H1 (cell line): ENCODE measurements at regions not wholly inside any gene's neighbourhood (a gene's known extent, or its start where the extent isn't known, plus 50 kb on each side); places are given as distances from the start of the nearest gene placed in this dataset.

Experiments used
- CTCF ChIA-PET: fragments of 300-600 bp; sonication (Branson Sonifier 250); formaldehyde crosslinking; loops from one replicate; lab custom pipeline; 2021; ENCODE audit not compliant: partially characterized antibody; lab: Charles Lee
- POLR2A ChIA-PET: fragments of 300-600 bp; sonication (Branson Sonifier 250); formaldehyde crosslinking; loops from one replicate; lab custom pipeline; 2021; ENCODE audit warnings: inconsistent platforms; ENCODE audit not compliant: partially characterized antibody; lab: Charles Lee
- DNase-seq, 2 experiments: peaks; one replicate each; pipeline versions ENCODE4 v3.0.0 to v3.0.0-alpha.2; 2010 to 2022; ENCODE audit warnings: low spot score in 2 of 2, low read depth in 1 of 2, mixed read lengths in 1 of 2
- FAIRE-seq: peaks from 2 replicates; lab custom pipeline; 2011; peaks lifted over from hg19 to GRCh38; lab: Jason Lieb, UNC
- H2AFZ ChIP-seq: 2 replicates; pipeline ENCODE4 v1.8.1; 2012; ENCODE audit warnings: low read length, inconsistent platforms
- H2AK5ac ChIP-seq: 2 replicates; pipeline ENCODE4 v1.6.1; 2013; ENCODE audit warnings: low read depth, low read length
- H2BK120ac ChIP-seq: replicated peaks from 2 replicates; pipeline ENCODE3; 2013; ENCODE audit warnings: low read depth, low read length, inconsistent platforms
- H2BK12ac ChIP-seq: 2 replicates; pipeline ENCODE4 v1.6.1; 2013; ENCODE audit warnings: low read depth, low read length
- H2BK15ac ChIP-seq: 2 replicates; pipeline ENCODE4 v1.6.1; 2013; ENCODE audit warnings: low read length
- H2BK20ac ChIP-seq: 2 replicates; pipeline ENCODE4 v1.6.1; 2013; ENCODE audit warnings: low read length
- H2BK5ac ChIP-seq: 2 replicates; pipeline ENCODE4 v1.6.1; 2013; ENCODE audit warnings: low read depth, low read length
- H3K14ac ChIP-seq: 2 replicates; pipeline ENCODE4 v1.6.1; 2013; ENCODE audit warnings: inconsistent platforms; ENCODE audit not compliant: insufficient read length
- H3K18ac ChIP-seq: 2 replicates; pipeline ENCODE4 v1.6.1; 2013; ENCODE audit warnings: low read length; ENCODE audit errors: extremely low read depth
- H3K23ac ChIP-seq: 2 replicates; pipeline ENCODE4 v1.6.1; 2013; ENCODE audit warnings: inconsistent platforms; ENCODE audit not compliant: insufficient read length
- H3K23me2 ChIP-seq: 2 replicates; pipeline ENCODE4 v1.6.1; 2013; ENCODE audit warnings: low read depth, low read length
- H3K27ac ChIP-seq: 2 replicates; pipeline ENCODE4 v1.6.1; 2011; ENCODE audit warnings: low read depth, low read length, inconsistent platforms
- H3K27me3 ChIP-seq, 4 experiments: replicated peaks in 1 of 4; 1 replicate in 1 of 4; 2 replicates in 3 of 4; pipeline versions ENCODE4 v1.6.1 to v1.8.1; 2011 to 2013; ENCODE audit warnings: low read length in 3 of 4, mild to moderate bottlenecking in 3 of 4, inconsistent platforms in 2 of 4, mixed read lengths in 2 of 4, moderate library complexity in 1 of 4; ENCODE audit not compliant: control insufficient read depth in 3 of 4, insufficient read depth in 3 of 4; ENCODE audit errors: extremely low read depth in 1 of 4
- H3K36me3 ChIP-seq, 4 experiments: 2 replicates each; pipeline versions ENCODE4 v1.6.1 to v1.8.1; 2011 to 2013; ENCODE audit warnings: mild to moderate bottlenecking in 4 of 4, low read length in 3 of 4, moderate library complexity in 2 of 4, control low read depth in 1 of 4, inconsistent platforms in 1 of 4; ENCODE audit not compliant: insufficient read depth in 4 of 4, control insufficient read depth in 2 of 4
- H3K4ac ChIP-seq: replicated peaks from 2 replicates; pipeline ENCODE3; 2013; ENCODE audit warnings: low read length, low read depth, mixed read lengths, inconsistent platforms; ENCODE audit not compliant: insufficient read length
- H3K4me1 ChIP-seq, 4 experiments: replicated peaks in 1 of 4; 1 replicate in 1 of 4; 2 replicates in 3 of 4; pipeline versions ENCODE4 v1.6.1 to v1.8.1; 2011 to 2013; ENCODE audit warnings: low read length in 3 of 4, inconsistent platforms in 2 of 4, mixed read lengths in 1 of 4; ENCODE audit not compliant: insufficient read depth in 4 of 4, control insufficient read depth in 3 of 4
- H3K4me2 ChIP-seq, 2 experiments: 2 replicates each; pipeline versions ENCODE4 v1.6.1 to v1.8.1; 2011 to 2013; ENCODE audit warnings: low read depth in 2 of 2, low read length in 2 of 2, control low read depth in 1 of 2, inconsistent platforms in 1 of 2, mild to moderate bottlenecking in 1 of 2; ENCODE audit not compliant: insufficient read depth in 1 of 2
- H3K4me3 ChIP-seq, 4 experiments: fragments of 200-600, 300-600 bp in 1 of 4; sonication (generic), shearing (Covaris generic), sonication (Bioruptor Twin) in 1 of 4; 2 replicates each; pipeline versions ENCODE4 v1.5.1 to v1.8.1; 2011 to 2016; ENCODE audit warnings: low read length in 4 of 4, low read depth in 3 of 4, control low read depth in 2 of 4, inconsistent platforms in 2 of 4, mild to moderate bottlenecking in 2 of 4, mixed read lengths in 1 of 4, moderate library complexity in 1 of 4; ENCODE audit not compliant: insufficient read depth in 2 of 4; ENCODE audit errors: extremely low read depth in 1 of 4
- H3K56ac ChIP-seq: replicated peaks from 2 replicates; pipeline ENCODE3; 2013; ENCODE audit warnings: low read depth, mild to moderate bottlenecking, mixed read lengths, low read length, inconsistent platforms; ENCODE audit not compliant: insufficient read length
- H3K79me1 ChIP-seq: 2 replicates; pipeline ENCODE4 v1.6.1; 2013; ENCODE audit warnings: low read depth, low read length, control low read depth
- H3K79me2 ChIP-seq, 2 experiments: 2 replicates each; pipeline versions ENCODE4 v1.6.1 to v1.8.1; 2012 to 2013; ENCODE audit warnings: low read length in 2 of 2, mild to moderate bottlenecking in 2 of 2, inconsistent platforms in 1 of 2; ENCODE audit not compliant: insufficient read depth in 2 of 2, control insufficient read depth in 1 of 2
- H3K9ac ChIP-seq, 4 experiments: replicated peaks in 1 of 4; 1 replicate in 1 of 4; 2 replicates in 3 of 4; pipeline versions ENCODE4 v1.6.1 to v1.8.1; 2011 to 2013; ENCODE audit warnings: low read depth in 3 of 4, low read length in 3 of 4, control low read depth in 2 of 4, mild to moderate bottlenecking in 2 of 4, moderate library complexity in 2 of 4, inconsistent platforms in 1 of 4; ENCODE audit errors: extremely low read depth in 1 of 4
- H3K9me3 ChIP-seq, 2 experiments: 2 replicates each; pipeline versions ENCODE4 v1.6.1 to v1.8.1; 2012 to 2013; ENCODE audit warnings: mild to moderate bottlenecking in 2 of 2, moderate library complexity in 2 of 2, control low read depth in 1 of 2, inconsistent platforms in 1 of 2, low read depth in 1 of 2, low read length in 1 of 2, mixed read lengths in 1 of 2; ENCODE audit not compliant: insufficient read depth in 2 of 2
- H4K20me1 ChIP-seq, 2 experiments: replicated peaks in 1 of 2; 2 replicates each; pipeline versions ENCODE3 to v1.8.1; 2011 to 2013; ENCODE audit warnings: inconsistent platforms in 2 of 2, low read length in 2 of 2, mild to moderate bottlenecking in 1 of 2; ENCODE audit not compliant: insufficient read depth in 2 of 2, control insufficient read depth in 1 of 2
- H4K5ac ChIP-seq: 2 replicates; pipeline ENCODE4 v1.6.1; 2013; ENCODE audit warnings: low read length, low read depth, mixed read lengths, inconsistent platforms; ENCODE audit not compliant: insufficient read length
- H4K8ac ChIP-seq: 2 replicates; pipeline ENCODE4 v1.8.0; 2013; ENCODE audit warnings: mild to moderate bottlenecking, moderate library complexity, low read length, inconsistent platforms; ENCODE audit not compliant: insufficient read depth; ENCODE audit errors: extremely low read depth
- H4K91ac ChIP-seq: replicated peaks from 2 replicates; pipeline ENCODE3; 2013; ENCODE audit warnings: low read length, mixed read lengths, inconsistent platforms; ENCODE audit not compliant: insufficient read length
- CTBP2 ChIP-seq: IDR thresholded peaks from 2 replicates; pipeline ENCODE4 v1.7.0; 2011; ENCODE audit warnings: borderline replicate concordance, mild to moderate bottlenecking, moderate library complexity, mixed read lengths, low read length; ENCODE audit not compliant: insufficient read depth, insufficient read length
- WGBS, 2 experiments: shearing (Covaris generic) in 1 of 2; methylation state at CpG; one replicate each; pipeline versions ENCODE4 v1.1.6 to v1.1.7; 2013 to 2015; ENCODE audit warnings: low lambda C conversion rate in 2 of 2, mixed read lengths in 2 of 2, inconsistent platforms in 1 of 2, low coverage in 1 of 2, missing lambda C conversion rate in 1 of 2; ENCODE audit not compliant: insufficient replicate concordance in 2 of 2, insufficient coverage in 1 of 2, insufficient read length in 1 of 2; ENCODE audit errors: extremely low coverage in 1 of 2, missing lambda C conversion rate in 1 of 2; 5-methylcytosine and 5-hydroxymethylcytosine counted together

DNA sequence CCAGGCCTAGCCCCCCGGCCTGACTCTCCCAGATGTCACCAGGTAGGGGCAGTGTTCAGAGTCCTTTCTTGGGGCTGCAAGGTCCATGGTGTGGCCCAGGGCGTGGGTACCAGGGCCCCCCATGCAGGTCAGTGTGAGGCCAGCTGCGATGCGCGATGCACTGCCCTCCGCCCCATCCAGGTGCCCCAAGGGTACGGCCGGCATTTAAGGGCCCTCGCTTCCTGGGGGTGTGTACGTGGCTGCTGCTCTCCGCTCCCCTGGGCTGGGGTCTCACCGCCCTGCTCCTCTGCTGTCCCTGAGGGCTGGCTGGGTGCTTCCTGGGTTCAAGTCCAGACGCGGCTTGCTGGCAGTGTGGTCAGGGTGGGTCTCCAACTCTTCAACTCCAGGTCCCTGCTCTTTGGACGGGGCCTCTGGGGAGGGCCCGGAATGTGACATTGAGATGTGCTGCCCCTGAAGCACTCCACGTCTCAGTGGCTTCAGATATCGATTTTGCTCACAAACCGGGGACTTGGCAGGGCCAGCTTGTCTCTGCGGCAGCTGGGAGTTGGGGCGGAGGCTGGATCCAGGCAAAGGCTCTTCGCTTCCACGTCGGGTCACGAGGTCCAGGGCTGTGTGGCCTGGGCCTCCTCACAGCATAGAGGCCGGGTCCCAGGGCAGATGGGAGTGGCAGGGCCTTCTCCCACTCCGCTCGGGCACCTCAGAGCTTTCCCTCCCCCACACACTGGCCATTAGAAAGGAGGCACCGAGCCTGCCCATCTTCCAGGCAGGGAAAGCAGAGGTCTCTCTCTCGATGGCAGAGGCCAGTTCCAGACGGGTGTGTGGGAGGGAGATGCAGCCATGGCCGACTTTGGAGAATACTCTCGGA, 93.2 kb downstream of the UNCX start:
- Histone ChIP-seq H3K4me2 (no peak overlapping the region), H2BK120ac (no peak overlapping the region), H2BK12ac (no peak overlapping the region), H4K8ac (peak overlapping the region; percentile 68; the same call in 1 of the 2 replicates)
- POLR2A ChIA-PET = interaction anchor here (0.6 kb wide), 1 partner anchor 9 kb away, joined by 3 read pairs; no protein-coding TSS in a partner anchor
- FAIRE-seq = no peak
- TF ChIP-seq CTBP2 = no peak
- TF ChIP-seq, all 59 proteins: peak for 0
- Histone ChIP-seq H3K79me2 (no peaks in the 10 kb centered on the region), H3K4me1 (no peaks in the 10 kb centered on the region), H3K18ac (no peak overlapping the region), H3K36me3 (no peaks in the 10 kb centered on the region), H4K20me1 (no peaks in the 10 kb centered on the region), H3K27ac (no peak overlapping the region), H4K91ac (no peak overlapping the region), H3K9me3 (no peaks in the 10 kb centered on the region), H2BK20ac (no peak overlapping the region), H3K14ac (no peak overlapping the region), H2AK5ac (no peak overlapping the region), H3K27me3 (no peaks in the 10 kb centered on the region), H3K23ac (no peak overlapping the region), H3K4ac (no peak overlapping the region), H2BK15ac (no peak overlapping the region), H3K56ac (no peak overlapping the region), H2AFZ (no peak overlapping the region), H3K9ac (no peak overlapping the region), H4K5ac (no peak overlapping the region), H2BK5ac (no peak overlapping the region), H3K4me3 (no peak overlapping the region), H3K79me1 (no peaks in the 10 kb centered on the region), H3K23me2 (no peaks in the 10 kb centered on the region)
- 89% methylated on average over 30 of the region's 33 CpGs; no CpG with 5 or more reads in 1 of the 2 experiments for WGBS, 2 experiments
- CTCF ChIA-PET = interaction anchor here (0.9 kb wide), 1 partner anchor 107 kb away, joined by 3 read pairs; no protein-coding TSS in a partner anchor
- DNase-seq = peak in 1 of 2 experiments; percentile 44
